Gastrocnemius medialis (tissue), 4 donors: ENCODE measurements at regions not wholly inside any gene's neighbourhood (a gene's known extent, or its start where the extent isn't known, plus 50 kb on each side); places are given as distances from the start of the nearest gene placed in this dataset.

ENCODE experiments used
- ATAC-seq, 2 donors: fragments of 150-250 bp; one replicate each; pipeline ENCODE4 v1.9.1; 2016
- DNase-seq, 2 donors: peaks; one replicate each; pipeline ENCODE4 v3.0.0-alpha.2; 2019
- H3K27ac ChIP-seq, 4 donors: fragments of 200-600 bp; sonication (generic); 1 replicate in 1 of 4; 2 replicates in 3 of 4; pipeline ENCODE4 v1.5.1; 2016 to 2018; ENCODE audit warnings: mild to moderate bottlenecking in 2 of 4, moderate library complexity in 1 of 4
- H3K27me3 ChIP-seq, 3 donors: fragments of 200-600 bp; sonication (generic) in 2 of 3; 1 replicate in 1 of 3; 2 replicates in 2 of 3; pipeline versions ENCODE4 v1.5.1 to v1.6.0; 2016 to 2019; ENCODE audit warnings: mild to moderate bottlenecking in 1 of 3, moderate library complexity in 1 of 3
- H3K36me3 ChIP-seq, 2 donors: fragments of 200-600 bp; sonication (generic) in 1 of 2; one replicate each; pipeline ENCODE4 v1.5.1; 2017 to 2018
- H3K4me1 ChIP-seq, 2 donors: fragments of 200-600 bp; sonication (generic) in 1 of 2; one replicate each; pipeline ENCODE4 v1.5.1; 2016 to 2017; ENCODE audit warnings: mild to moderate bottlenecking in 2 of 2
- H3K4me3 ChIP-seq, 4 donors: fragments of 200-600 bp; sonication (generic) in 3 of 4; 1 replicate in 1 of 4; 2 replicates in 3 of 4; pipeline ENCODE4 v1.5.1; 2016 to 2019; ENCODE audit warnings: mild to moderate bottlenecking in 2 of 4
- H3K9me3 ChIP-seq, 3 donors: fragments of 200-600 bp; sonication (generic) in 2 of 3; 1 replicate in 1 of 3; 2 replicates in 2 of 3; pipeline ENCODE4 v1.5.1; 2016 to 2019
- CTCF ChIP-seq, 5 experiments: fragments of 450-650 bp in 3 of 5; fragments of 200-600 bp in 2 of 5; sonication (generic) in 2 of 5; IDR thresholded peaks in 4 of 5; conservative IDR thresholded peaks in 1 of 5; 1 replicate in 4 of 5; 2 replicates in 1 of 5; pipeline ENCODE4 v1.5.1; 2016 to 2019; ENCODE audit warnings: antibody characterized with exemption in 5 of 5, mild to moderate bottlenecking in 3 of 5, moderate library complexity in 3 of 5
- POLR2A ChIP-seq, 2 donors: fragments of 450-650 bp; IDR thresholded peaks; one replicate each; pipeline ENCODE4 v1.6.1; 2017; ENCODE audit warnings: antibody characterized with exemption in 2 of 2, mild to moderate bottlenecking in 2 of 2, moderate library complexity in 2 of 2
- in situ Hi-C, 4 donors: fragments of 200-750 bp; cut with MboI; loops; one replicate each; pipeline versions ENCODE4 v1.15.0 to v1.8.0; 2017; ENCODE audit warnings: low sequenced_read_pairs in 4 of 4
- intact Hi-C: fragments of 100-400 bp; cut with DNase I; formaldehyde crosslinking; loops from one replicate; pipeline ENCODE4 v1.15.1; 2023; ENCODE audit warnings: low total_unique reads

GRCh38 chr3:168834558-168834957 lies 738.8 kb upstream of the GOLIM4 start:
- intact Hi-C loops (no loop called here), in situ Hi-C loops (loop anchor here in 1 of 4 donors (25.0 kb wide), 1 partner anchor 622 kb away; no protein-coding TSS in a partner anchor)
- Histone ChIP-seq H3K4me1 (no peaks in the 10 kb centered on the region), H3K9me3 (no peaks in the 10 kb centered on the region), H3K36me3 (no peaks in the 10 kb centered on the region), H3K4me3 (no peak overlapping the region), H3K27me3 (no peaks in the 10 kb centered on the region), H3K27ac (no peak overlapping the region)
- no peak for DNase-seq
- no peak for ATAC-seq
- no peak for TF ChIP-seq CTCF (IDR thresholded peaks at IDR 0.05 in 4 of 5, conservative IDR thresholded peaks at IDR 0.05 in 1 of 5)
- TF ChIP-seq POLR2A (IDR thresholded peaks at IDR 0.05) = no peak

GRCh38 chr3:168828943-168829342 lies 733.2 kb upstream of the GOLIM4 start:
- H3K4me1 ChIP-seq = no peaks in the 10 kb centered on the region
- intact Hi-C loops (no loop called here), in situ Hi-C loops (loop anchor here in 1 of 4 donors (25.0 kb wide), 1 partner anchor 617 kb away; no protein-coding TSS in a partner anchor)
- no peaks in the 10 kb centered on the region for H3K36me3 ChIP-seq
- H3K9me3 ChIP-seq = no peaks in the 10 kb centered on the region
- no peak overlapping the region for H3K4me3 ChIP-seq
- no peak for DNase-seq
- no peaks in the 10 kb centered on the region for H3K27me3 ChIP-seq
- no peak overlapping the region for H3K27ac ChIP-seq
- no peak for ATAC-seq
- TF ChIP-seq POLR2A (IDR thresholded peaks at IDR 0.05) (no peak), CTCF (IDR thresholded peaks at IDR 0.05 in 4 of 5, conservative IDR thresholded peaks at IDR 0.05 in 1 of 5) (no peak)

GRCh38 chr3:168828536-168828935 lies 732.8 kb upstream of the GOLIM4 start:
- H3K27me3 ChIP-seq = no peaks in the 10 kb centered on the region
- no peak overlapping the region for H3K27ac ChIP-seq
- H3K4me1 ChIP-seq = no peaks in the 10 kb centered on the region
- in situ Hi-C loops (loop anchor here in 1 of 4 donors (25.0 kb wide), 1 partner anchor 616 kb away; no protein-coding TSS in a partner anchor), intact Hi-C loops (no loop called here)
- H3K36me3 ChIP-seq = no peaks in the 10 kb centered on the region
- no peak overlapping the region for H3K4me3 ChIP-seq
- DNase-seq (no peak), ATAC-seq (no peak)
- TF ChIP-seq CTCF (IDR thresholded peaks at IDR 0.05 in 4 of 5, conservative IDR thresholded peaks at IDR 0.05 in 1 of 5) = no peak
- no peak for TF ChIP-seq POLR2A (IDR thresholded peaks at IDR 0.05)
- no peaks in the 10 kb centered on the region for H3K9me3 ChIP-seq

- in situ Hi-C loops = loop anchor here in 1 of 4 donors (25.0 kb wide), 1 partner anchor 616 kb away; no protein-coding TSS in a partner anchor
- intact Hi-C loops = no loop called here
- H3K4me3 ChIP-seq = no peak overlapping the region
- H3K27me3 ChIP-seq = no peaks in the 10 kb centered on the region
- no peak for ATAC-seq
- no peak overlapping the region for H3K27ac ChIP-seq
- no peak for DNase-seq
- H3K36me3 ChIP-seq = no peaks in the 10 kb centered on the region
- no peaks in the 10 kb centered on the region for H3K9me3 ChIP-seq
- TF ChIP-seq CTCF (IDR thresholded peaks at IDR 0.05 in 4 of 5, conservative IDR thresholded peaks at IDR 0.05 in 1 of 5) (no peak), POLR2A (IDR thresholded peaks at IDR 0.05) (no peak)
- no peaks in the 10 kb centered on the region for H3K4me1 ChIP-seq
Measured at GRCh38 chr3:168828014-168828413, 732.3 kb upstream of the GOLIM4 start.

- intact Hi-C loops = no loop called here
- no peaks in the 10 kb centered on the region for H3K36me3 ChIP-seq
- DNase-seq (no peak), ATAC-seq (no peak)
- H3K9me3 ChIP-seq = no peaks in the 10 kb centered on the region
- no peaks in the 10 kb centered on the region for H3K27me3 ChIP-seq
- in situ Hi-C loops = no loop called here
- no peak for TF ChIP-seq POLR2A (IDR thresholded peaks at IDR 0.05)
- no peak for TF ChIP-seq CTCF (IDR thresholded peaks at IDR 0.05 in 4 of 5, conservative IDR thresholded peaks at IDR 0.05 in 1 of 5)
- no peak overlapping the region for H3K27ac ChIP-seq
- H3K4me1 ChIP-seq = no peaks in the 10 kb centered on the region
- no peak overlapping the region for H3K4me3 ChIP-seq
Measured at GRCh38 chr3:168824107-168824506, 728.4 kb upstream of the GOLIM4 start.
